ENCODE measurements at regions not wholly inside any gene's neighbourhood (a gene's known extent, or its start where the extent isn't known, plus 50 kb on each side); places are given as distances from the start of the nearest gene placed in this dataset.

DNA sequence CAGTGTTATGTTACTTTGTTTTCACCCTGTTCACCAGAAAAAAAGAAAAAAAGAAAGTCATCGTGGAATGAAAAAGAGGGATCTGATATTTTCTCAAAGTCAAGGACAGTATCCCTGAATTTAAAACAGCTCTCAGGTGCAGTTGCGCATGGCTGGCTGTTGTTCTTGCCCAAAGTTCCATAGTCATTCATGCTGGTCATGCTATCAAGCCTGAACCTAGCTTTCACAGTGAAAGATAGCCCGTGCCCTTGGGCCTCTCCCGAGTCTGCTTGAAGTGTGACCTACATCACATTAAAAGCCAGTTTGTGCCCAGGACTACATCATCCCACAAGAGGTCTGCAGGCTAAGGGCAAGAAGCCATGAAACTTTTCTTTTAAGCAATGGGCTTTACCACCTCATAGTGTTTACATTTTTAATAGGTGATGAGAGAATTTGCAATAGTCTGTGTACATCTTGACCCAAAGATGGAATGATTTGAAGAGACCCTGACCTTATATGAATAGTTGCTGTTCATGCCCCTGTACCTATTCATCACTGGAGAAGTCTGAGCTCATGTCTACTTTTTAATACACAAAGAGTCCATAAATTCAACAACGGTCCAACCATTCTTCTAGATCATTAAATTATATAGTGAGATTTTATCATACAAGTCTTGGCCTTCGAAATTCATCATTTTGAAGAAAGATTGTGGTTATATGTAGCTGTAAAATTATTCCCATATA, 522.5 kb upstream of the MCTP2 start:
- no peaks in the 10 kb centered on the region for H3K4me1 ChIP-seq (ENCODE audit: control insufficient read depth, insufficient read depth, low read length)
- H3K9me3 ChIP-seq (ENCODE audit: control insufficient read depth, low read length): no peaks in the 10 kb centered on the region
- H3K27me3 ChIP-seq (ENCODE audit: control insufficient read depth, insufficient read depth, low read length): no peaks in the 10 kb centered on the region
- H3K36me3 ChIP-seq (ENCODE audit: control insufficient read depth, insufficient read depth, low read length): no peaks in the 10 kb centered on the region
- no peak overlapping the region for H3K4me3 ChIP-seq (ENCODE audit: low read length)
- no peak overlapping the region for H3K9ac ChIP-seq (ENCODE audit: low read length)

DNA sequence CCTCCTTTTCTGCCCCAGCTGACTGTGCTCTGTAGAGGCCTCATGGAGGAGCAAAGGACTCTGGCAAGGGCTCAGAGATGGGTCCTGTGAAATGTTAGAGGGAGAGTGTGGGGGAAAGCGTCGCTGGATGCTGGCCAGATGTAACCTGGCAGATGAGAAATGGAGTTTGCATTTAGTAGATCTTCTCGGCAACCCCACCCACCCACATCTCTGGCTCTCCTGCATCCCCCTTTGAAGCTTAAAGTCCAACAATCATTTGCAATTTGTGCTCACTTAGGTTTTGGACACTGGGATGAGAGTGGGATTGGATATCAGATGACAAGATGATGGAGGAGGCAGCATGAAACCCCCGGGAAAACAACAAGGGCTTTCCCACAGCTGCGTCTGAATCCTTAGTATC, 523.6 kb upstream of the MCTP2 start:
- H3K4me1 ChIP-seq (ENCODE audit: control insufficient read depth, insufficient read depth, low read length): no peaks in the 10 kb centered on the region
- H3K4me3 ChIP-seq (ENCODE audit: low read length): no peak overlapping the region
- no peaks in the 10 kb centered on the region for H3K9me3 ChIP-seq (ENCODE audit: control insufficient read depth, low read length)
- H3K36me3 ChIP-seq (ENCODE audit: control insufficient read depth, insufficient read depth, low read length): no peaks in the 10 kb centered on the region
- H3K9ac ChIP-seq (ENCODE audit: low read length): no peak overlapping the region
- no peaks in the 10 kb centered on the region for H3K27me3 ChIP-seq (ENCODE audit: control insufficient read depth, insufficient read depth, low read length)

DNA sequence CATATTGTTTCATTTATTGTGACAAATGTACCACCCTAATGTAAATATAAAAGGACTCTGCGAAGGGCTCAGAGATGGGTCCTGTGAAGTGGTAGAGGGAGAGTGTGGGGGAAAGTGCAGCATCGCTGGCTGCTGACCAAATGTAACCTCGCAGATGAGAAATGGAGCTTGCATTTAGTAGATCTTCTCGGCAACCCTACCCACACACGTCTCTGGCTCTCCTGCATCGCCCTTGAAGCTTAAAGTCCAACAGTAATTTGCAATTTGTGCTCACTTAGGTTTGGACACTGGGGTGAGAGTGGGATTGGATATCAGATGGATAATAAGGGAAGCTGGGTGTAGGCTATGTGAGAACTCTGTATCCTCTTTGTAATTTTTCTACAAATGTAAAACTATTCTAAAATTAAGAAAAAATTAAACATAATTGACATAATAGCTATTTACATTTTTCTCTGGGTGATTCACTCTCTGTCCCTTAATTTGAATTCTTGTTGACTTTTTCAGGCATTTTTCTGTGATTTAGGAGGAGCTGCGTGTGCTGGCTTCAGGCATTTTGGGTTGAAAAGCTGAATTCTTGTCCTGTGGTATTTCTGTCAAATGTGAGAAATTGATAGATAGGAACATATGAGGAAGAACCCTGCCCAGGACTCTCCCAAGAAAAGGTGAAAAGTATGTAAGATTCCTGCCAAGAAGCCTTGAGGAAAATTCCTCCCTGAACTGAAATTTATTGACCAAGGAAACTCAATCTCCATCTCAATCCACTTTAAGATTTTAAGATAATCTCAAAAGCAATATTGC, 524.7 kb upstream of the MCTP2 start:
- Histone ChIP-seq H3K9ac (ENCODE audit: low read length) (no peak overlapping the region), H3K4me3 (ENCODE audit: low read length) (no peak overlapping the region), H3K9me3 (ENCODE audit: control insufficient read depth, low read length) (no peaks in the 10 kb centered on the region), H3K4me1 (ENCODE audit: control insufficient read depth, insufficient read depth, low read length) (no peaks in the 10 kb centered on the region), H3K36me3 (ENCODE audit: control insufficient read depth, insufficient read depth, low read length) (no peaks in the 10 kb centered on the region), H3K27me3 (ENCODE audit: control insufficient read depth, insufficient read depth, low read length) (no peaks in the 10 kb centered on the region)

DNA sequence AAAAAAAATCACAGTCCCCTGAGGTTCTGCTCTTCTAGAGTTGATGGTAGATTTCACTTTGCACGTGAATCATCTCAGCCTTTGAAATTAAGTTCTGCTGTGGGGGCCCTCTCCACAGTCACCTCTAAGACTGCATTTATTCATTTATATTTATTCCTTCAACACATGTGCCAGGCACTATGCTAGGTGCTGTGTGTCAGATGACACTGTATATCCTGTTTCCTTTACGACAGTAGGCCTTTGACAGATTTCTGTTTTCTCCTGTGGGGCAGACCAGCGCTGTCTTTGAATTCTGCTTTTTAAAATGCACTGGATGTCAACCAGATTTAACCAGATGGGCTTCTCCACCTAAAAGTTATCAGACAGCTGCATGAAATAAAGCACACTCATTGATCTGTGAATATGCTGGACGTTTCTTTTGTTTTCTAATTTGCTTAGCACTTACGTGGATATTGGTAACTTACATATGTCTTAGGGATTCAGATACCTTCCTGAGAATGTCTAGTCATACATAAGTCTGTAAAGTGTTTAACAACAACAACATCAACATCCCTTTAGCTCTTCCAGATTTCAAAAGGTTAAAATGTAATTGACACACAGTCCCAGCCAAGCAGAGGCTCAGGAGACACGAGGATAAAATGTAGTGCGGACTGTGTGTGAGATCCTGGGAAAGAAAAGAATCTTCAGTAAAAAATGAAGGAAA, 525.5 kb upstream of the MCTP2 start:
- Histone ChIP-seq H3K36me3 (ENCODE audit: control insufficient read depth, insufficient read depth, low read length) (no peaks in the 10 kb centered on the region), H3K9me3 (ENCODE audit: control insufficient read depth, low read length) (no peaks in the 10 kb centered on the region), H3K4me1 (ENCODE audit: control insufficient read depth, insufficient read depth, low read length) (no peaks in the 10 kb centered on the region), H3K9ac (ENCODE audit: low read length) (no peak overlapping the region), H3K27me3 (ENCODE audit: control insufficient read depth, insufficient read depth, low read length) (no peaks in the 10 kb centered on the region), H3K4me3 (ENCODE audit: low read length) (no peak overlapping the region)

DNA sequence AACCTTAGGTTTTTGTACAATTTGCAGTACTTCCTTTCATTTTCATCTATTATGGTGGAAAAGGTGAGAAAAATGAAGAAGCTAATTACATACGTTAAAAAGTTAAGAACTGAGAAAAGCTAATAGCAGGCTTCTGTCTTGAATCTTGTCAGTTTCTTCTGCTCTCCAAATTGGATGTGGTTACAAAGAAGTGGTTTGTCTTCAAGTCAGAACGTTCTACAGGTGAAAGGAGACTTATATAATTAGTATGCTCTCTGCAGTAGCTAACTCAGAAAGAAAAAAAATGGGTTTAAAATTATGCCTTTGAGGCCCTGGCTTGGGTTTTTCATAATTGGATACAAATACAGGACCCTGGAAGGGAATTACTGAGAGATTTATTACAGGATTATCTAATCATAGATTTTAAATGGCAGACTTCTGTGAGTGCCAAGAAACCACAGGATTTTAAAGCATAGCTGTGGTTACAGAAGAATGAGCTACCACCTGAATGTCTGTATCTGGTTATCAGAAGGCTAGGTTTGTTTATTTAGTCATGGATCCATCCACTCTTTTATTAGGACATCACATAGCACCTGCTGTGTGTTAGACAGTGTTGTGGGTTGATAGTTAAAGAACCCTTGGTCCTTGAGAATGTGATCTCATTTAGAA, 528.1 kb upstream of the MCTP2 start:
- Histone ChIP-seq H3K27me3 (ENCODE audit: control insufficient read depth, insufficient read depth, low read length) (no peaks in the 10 kb centered on the region), H3K4me1 (ENCODE audit: control insufficient read depth, insufficient read depth, low read length) (no peaks in the 10 kb centered on the region), H3K9me3 (ENCODE audit: control insufficient read depth, low read length) (no peaks in the 10 kb centered on the region), H3K9ac (ENCODE audit: low read length) (no peak overlapping the region), H3K36me3 (ENCODE audit: control insufficient read depth, insufficient read depth, low read length) (no peaks in the 10 kb centered on the region), H3K4me3 (ENCODE audit: low read length) (no peak overlapping the region)

DNA sequence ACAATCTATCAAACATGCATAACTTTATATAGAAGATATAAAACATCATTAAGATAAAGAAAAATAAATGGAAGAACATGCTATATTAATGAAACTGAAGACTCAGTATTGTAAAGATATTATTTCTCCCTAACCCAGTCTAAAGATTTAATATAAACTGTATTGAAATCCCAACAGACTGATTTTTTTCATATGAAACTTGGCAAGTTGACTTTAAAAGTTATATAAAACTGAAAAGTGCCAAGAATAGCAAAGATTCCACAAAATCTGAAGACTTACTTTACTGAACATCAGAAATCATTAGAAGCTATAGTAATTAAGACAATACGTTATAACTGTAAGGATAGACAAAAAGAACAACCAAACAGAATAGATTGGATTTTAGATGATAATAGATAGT, 531.3 kb upstream of the MCTP2 start:
- no peaks in the 10 kb centered on the region for H3K4me1 ChIP-seq (ENCODE audit: control insufficient read depth, insufficient read depth, low read length)
- H3K27me3 ChIP-seq (ENCODE audit: control insufficient read depth, insufficient read depth, low read length): no peaks in the 10 kb centered on the region
- no peak overlapping the region for H3K9ac ChIP-seq (ENCODE audit: low read length)
- no peaks in the 10 kb centered on the region for H3K9me3 ChIP-seq (ENCODE audit: control insufficient read depth, low read length)
- no peak overlapping the region for H3K4me3 ChIP-seq (ENCODE audit: low read length)
- no peaks in the 10 kb centered on the region for H3K36me3 ChIP-seq (ENCODE audit: control insufficient read depth, insufficient read depth, low read length)

DNA sequence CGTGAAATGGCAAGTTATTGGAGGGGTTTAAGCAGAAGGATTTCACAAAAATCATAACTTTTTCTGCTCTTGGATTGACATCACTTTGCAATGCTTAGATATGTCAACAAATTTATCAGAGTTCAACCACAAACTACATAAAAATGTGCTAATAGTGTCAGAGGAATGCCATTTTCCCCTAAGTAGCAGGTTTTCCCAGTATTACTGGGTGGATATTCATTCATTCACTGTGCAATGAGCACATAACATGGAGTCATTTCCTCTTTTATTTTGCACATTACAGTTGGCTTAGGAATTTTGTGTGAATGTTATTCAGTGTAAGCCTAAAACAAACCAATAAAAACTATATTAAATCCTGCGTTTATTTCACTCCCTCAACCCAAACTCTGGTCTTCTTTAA, 537.3 kb upstream of the MCTP2 start:
- H3K4me1 ChIP-seq (ENCODE audit: control insufficient read depth, insufficient read depth, low read length): no peaks in the 10 kb centered on the region
- H3K27me3 ChIP-seq (ENCODE audit: control insufficient read depth, insufficient read depth, low read length): no peaks in the 10 kb centered on the region
- H3K4me3 ChIP-seq (ENCODE audit: low read length): no peak overlapping the region
- H3K36me3 ChIP-seq (ENCODE audit: control insufficient read depth, insufficient read depth, low read length): no peaks in the 10 kb centered on the region
- no peak overlapping the region for H3K9ac ChIP-seq (ENCODE audit: low read length)
- no peaks in the 10 kb centered on the region for H3K9me3 ChIP-seq (ENCODE audit: control insufficient read depth, low read length)

DNA sequence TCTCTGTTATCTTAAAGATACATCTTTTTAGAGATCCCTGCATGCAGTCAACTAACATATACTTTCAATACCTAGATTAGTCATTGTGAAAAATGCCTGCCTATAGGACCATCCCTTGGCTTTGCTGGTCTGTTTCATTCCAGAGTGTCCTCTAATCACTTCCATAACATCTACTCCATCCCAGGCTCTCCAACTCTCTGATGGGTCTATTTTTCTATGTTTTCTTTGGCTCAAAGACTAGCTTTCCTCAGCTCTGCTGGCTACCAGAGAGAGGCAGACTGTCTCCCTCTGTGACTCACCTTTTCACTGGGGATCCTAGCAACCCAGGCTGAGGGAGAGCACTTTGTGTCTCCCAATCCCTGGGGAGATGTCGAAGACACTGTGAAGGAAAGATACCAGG, 547.7 kb upstream of the MCTP2 start:
- Histone ChIP-seq H3K9me3 (ENCODE audit: control insufficient read depth, low read length) (no peaks in the 10 kb centered on the region), H3K4me3 (ENCODE audit: low read length) (no peak overlapping the region), H3K9ac (ENCODE audit: low read length) (no peak overlapping the region), H3K27me3 (ENCODE audit: control insufficient read depth, insufficient read depth, low read length) (no peaks in the 10 kb centered on the region), H3K36me3 (ENCODE audit: control insufficient read depth, insufficient read depth, low read length) (no peaks in the 10 kb centered on the region), H3K4me1 (ENCODE audit: control insufficient read depth, insufficient read depth, low read length) (no peaks in the 10 kb centered on the region)

DNA sequence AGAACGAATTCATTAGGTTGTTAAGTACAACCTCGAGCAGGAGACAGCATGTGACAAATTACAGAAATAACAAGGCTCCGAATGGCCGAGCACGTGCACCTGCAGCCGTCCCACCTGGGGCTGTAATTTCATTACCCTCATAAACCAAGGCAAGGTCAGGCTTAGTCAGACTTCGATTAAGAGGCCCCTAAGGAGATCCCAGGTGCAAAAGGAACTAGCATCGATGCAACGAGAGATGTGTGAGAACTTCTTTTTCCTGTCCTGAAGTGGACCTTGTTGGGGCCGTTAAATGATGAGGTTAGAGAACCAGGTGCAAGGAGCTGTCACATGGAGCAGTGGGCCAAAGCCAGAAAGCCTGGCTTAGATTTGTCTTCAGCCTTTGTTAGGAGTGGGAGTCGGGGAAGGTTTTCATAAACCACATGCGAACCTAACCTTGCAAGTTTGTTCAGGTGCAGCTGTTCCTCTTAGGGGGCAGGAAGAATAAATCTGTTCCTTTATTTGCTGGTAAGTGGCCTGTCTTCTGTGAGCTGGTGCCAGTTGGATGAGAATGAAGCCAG, 559.9 kb upstream of the MCTP2 start:
- H3K4me1 ChIP-seq (ENCODE audit: control insufficient read depth, insufficient read depth, low read length): no peaks in the 10 kb centered on the region
- H3K9me3 ChIP-seq (ENCODE audit: control insufficient read depth, low read length): no peaks in the 10 kb centered on the region
- no peak overlapping the region for H3K4me3 ChIP-seq (ENCODE audit: low read length)
- no peaks in the 10 kb centered on the region for H3K36me3 ChIP-seq (ENCODE audit: control insufficient read depth, insufficient read depth, low read length)
- H3K9ac ChIP-seq (ENCODE audit: low read length): no peak overlapping the region
- no peaks in the 10 kb centered on the region for H3K27me3 ChIP-seq (ENCODE audit: control insufficient read depth, insufficient read depth, low read length)

DNA sequence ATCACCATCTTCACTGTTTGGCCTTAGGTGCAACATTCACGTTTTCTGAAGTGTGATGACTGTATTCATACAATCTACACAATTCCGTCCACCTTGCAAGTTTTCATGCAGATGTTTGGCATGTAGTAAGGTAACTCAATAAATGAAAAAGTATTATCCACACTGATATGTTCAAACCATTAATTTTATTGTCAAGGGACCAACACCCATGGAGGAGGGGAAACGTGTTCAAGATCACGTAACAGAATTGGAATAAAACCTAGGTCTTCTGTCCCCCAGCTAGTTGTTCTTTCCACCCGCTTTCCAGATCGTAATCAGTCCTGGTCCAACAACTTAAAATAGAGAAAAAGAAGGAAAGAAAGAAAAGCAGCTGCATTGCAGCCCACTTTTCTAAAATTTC, 560.4 kb upstream of the MCTP2 start:
- Histone ChIP-seq H3K36me3 (ENCODE audit: control insufficient read depth, insufficient read depth, low read length) (no peaks in the 10 kb centered on the region), H3K27me3 (ENCODE audit: control insufficient read depth, insufficient read depth, low read length) (no peaks in the 10 kb centered on the region), H3K9ac (ENCODE audit: low read length) (no peak overlapping the region), H3K4me3 (ENCODE audit: low read length) (no peak overlapping the region), H3K9me3 (ENCODE audit: control insufficient read depth, low read length) (no peaks in the 10 kb centered on the region), H3K4me1 (ENCODE audit: control insufficient read depth, insufficient read depth, low read length) (no peaks in the 10 kb centered on the region)

DNA sequence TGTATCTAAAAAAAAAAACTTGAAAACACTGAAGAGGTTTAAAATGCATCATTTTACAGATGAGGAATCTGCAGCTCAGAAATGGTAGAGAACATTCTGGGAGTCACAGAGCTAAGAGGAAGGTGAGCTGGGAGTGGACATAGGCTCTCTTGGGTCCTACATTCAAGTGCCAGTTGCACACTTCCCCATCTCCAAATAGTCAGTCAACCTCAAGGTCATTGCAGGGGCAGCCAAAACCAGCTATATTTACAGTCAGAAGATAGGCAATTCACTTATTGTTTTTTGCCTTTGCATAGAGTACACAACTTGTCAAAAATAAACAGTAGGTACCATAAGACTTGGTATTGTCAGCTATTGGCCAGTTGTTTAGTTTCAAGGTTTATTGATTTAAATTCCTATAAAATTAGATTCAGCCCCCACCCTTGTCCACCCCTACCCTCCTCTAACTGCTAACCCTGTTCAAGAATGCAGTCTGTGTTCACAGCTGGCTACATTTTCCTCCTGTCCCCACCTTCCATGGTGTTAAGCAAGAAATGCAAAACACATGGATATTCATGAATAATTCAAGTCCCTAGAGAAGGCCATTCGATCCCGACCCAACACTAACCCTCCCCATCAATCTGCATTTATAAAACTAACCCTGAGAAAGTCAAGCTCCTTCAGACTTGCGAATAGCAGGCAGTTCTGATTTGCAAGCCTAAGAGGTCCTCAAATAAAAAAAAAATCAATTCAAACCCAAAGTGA, 567.0 kb upstream of the MCTP2 start:
- Histone ChIP-seq H3K36me3 (ENCODE audit: control insufficient read depth, insufficient read depth, low read length) (no peaks in the 10 kb centered on the region), H3K9me3 (ENCODE audit: control insufficient read depth, low read length) (no peaks in the 10 kb centered on the region), H3K9ac (ENCODE audit: low read length) (no peak overlapping the region), H3K4me1 (ENCODE audit: control insufficient read depth, insufficient read depth, low read length) (no peaks in the 10 kb centered on the region), H3K4me3 (ENCODE audit: low read length) (no peak overlapping the region), H3K27me3 (ENCODE audit: control insufficient read depth, insufficient read depth, low read length) (no peaks in the 10 kb centered on the region)

Data from mucosa of stomach (tissue), 1 donor.